ENCODE measurements at regions not wholly inside any gene's neighbourhood (a gene's known extent, or its start where the extent isn't known, plus 50 kb on each side); places are given as distances from the start of the nearest gene placed in this dataset.

- no peaks in the 10 kb centered on the region for H3K36me3 ChIP-seq (ENCODE audit: control insufficient read depth, insufficient read depth, low read length)
- H3K4me3 ChIP-seq (ENCODE audit: low read depth, low read length) = no peak overlapping the region
- H3K27me3 ChIP-seq (ENCODE audit: control insufficient read depth, insufficient read depth, low read length) = no peaks in the 10 kb centered on the region
- no peak for TF ChIP-seq CTCF (IDR thresholded peaks at IDR 0.05; ENCODE audit: insufficient read depth, low read length, poor library complexity, severe bottlenecking)
- no peak for DNase-seq (ENCODE audit: low read depth)
Observed at GRCh38 chr9:117625154-117625553, 79.0 kb upstream of the TLR4 start.

GRCh38 chr9:117624106-117624505 is 80.1 kb upstream of the TLR4 start:
- Histone ChIP-seq H3K27me3 (ENCODE audit: control insufficient read depth, insufficient read depth, low read length) (no peaks in the 10 kb centered on the region), H3K36me3 (ENCODE audit: control insufficient read depth, insufficient read depth, low read length) (no peaks in the 10 kb centered on the region), H3K4me3 (ENCODE audit: low read depth, low read length) (no peak overlapping the region)
- TF ChIP-seq CTCF (IDR thresholded peaks at IDR 0.05; ENCODE audit: insufficient read depth, low read length, poor library complexity, severe bottlenecking) = no peak
- no peak for DNase-seq (ENCODE audit: low read depth)

- no peak for TF ChIP-seq CTCF (IDR thresholded peaks at IDR 0.05; ENCODE audit: insufficient read depth, low read length, poor library complexity, severe bottlenecking)
- DNase-seq (ENCODE audit: low read depth) = no peak
- H3K27me3 ChIP-seq (ENCODE audit: control insufficient read depth, insufficient read depth, low read length) = no peaks in the 10 kb centered on the region
Observed at GRCh38 chr9:117622347-117622746, 81.9 kb upstream of the TLR4 start.

GRCh38 chr9:117616431-117616831 is 87.8 kb upstream of the TLR4 start:
- H3K4me3 ChIP-seq (ENCODE audit: low read depth, low read length) = no peak overlapping the region
- TF ChIP-seq CTCF (IDR thresholded peaks at IDR 0.05; ENCODE audit: insufficient read depth, low read length, poor library complexity, severe bottlenecking) = no peak
- DNase-seq (ENCODE audit: low read depth) = no peak
- no peaks in the 10 kb centered on the region for H3K36me3 ChIP-seq (ENCODE audit: control insufficient read depth, insufficient read depth, low read length)
- no peaks in the 10 kb centered on the region for H3K27me3 ChIP-seq (ENCODE audit: control insufficient read depth, insufficient read depth, low read length)

More at GRCh38 chr9:117622347-117622746, 81.9 kb upstream of the TLR4 start:
- Histone ChIP-seq H3K36me3 (ENCODE audit: control insufficient read depth, insufficient read depth, low read length) (no peaks in the 10 kb centered on the region), H3K4me3 (ENCODE audit: low read depth, low read length) (no peak overlapping the region)

GRCh38 chr9:117612317-117612716 is 91.9 kb upstream of the TLR4 start:
- no peak for DNase-seq (ENCODE audit: low read depth)
- H3K27me3 ChIP-seq (ENCODE audit: control insufficient read depth, insufficient read depth, low read length) = no peaks in the 10 kb centered on the region
- no peaks in the 10 kb centered on the region for H3K36me3 ChIP-seq (ENCODE audit: control insufficient read depth, insufficient read depth, low read length)
- H3K4me3 ChIP-seq (ENCODE audit: low read depth, low read length) = no peak overlapping the region
- TF ChIP-seq CTCF (IDR thresholded peaks at IDR 0.05; ENCODE audit: insufficient read depth, low read length, poor library complexity, severe bottlenecking) = no peak

- DNase-seq (ENCODE audit: low read depth) = no peak
- no peak for TF ChIP-seq CTCF (IDR thresholded peaks at IDR 0.05; ENCODE audit: insufficient read depth, low read length, poor library complexity, severe bottlenecking)
- Histone ChIP-seq H3K4me3 (ENCODE audit: low read depth, low read length) (no peak overlapping the region), H3K36me3 (ENCODE audit: control insufficient read depth, insufficient read depth, low read length) (no peaks in the 10 kb centered on the region), H3K27me3 (ENCODE audit: control insufficient read depth, insufficient read depth, low read length) (no peaks in the 10 kb centered on the region)
Observed at GRCh38 chr9:117597977-117598376, 106.2 kb upstream of the TLR4 start.

Measured in kidney epithelial cell (primary cell).